ENCODE measurements at regions not wholly inside any gene's neighbourhood (a gene's known extent, or its start where the extent isn't known, plus 50 kb on each side); places are given as distances from the start of the nearest gene placed in this dataset.

DNA sequence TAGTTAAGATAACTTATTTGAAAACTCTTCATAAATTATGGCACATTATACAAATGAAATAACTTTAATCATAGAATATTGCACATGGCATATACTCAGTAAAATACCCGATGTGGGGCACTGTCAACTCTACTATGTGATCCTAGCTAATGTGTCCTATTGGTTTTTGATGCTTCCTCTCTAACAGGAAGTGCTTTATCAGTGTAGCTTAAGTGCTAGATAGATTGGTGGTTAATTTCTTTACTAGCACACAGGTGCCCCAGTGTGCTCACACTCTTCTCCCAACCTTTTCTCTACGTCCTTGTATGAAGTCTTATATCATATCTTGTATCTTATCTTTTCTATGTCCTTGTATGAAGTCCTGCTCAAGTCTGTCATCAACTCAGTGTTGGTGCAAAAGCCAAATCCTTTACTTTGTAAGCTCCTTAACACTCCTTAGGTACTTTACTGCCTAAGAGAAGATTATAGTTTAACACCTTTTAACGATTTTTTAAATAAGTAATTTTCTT lies 358.9 kb downstream of the CENPW start:
- WGBS, 5 donors, result 39 to 59% (median 49%) methylated on average over 3 of the region's 3 CpGs
- H3K36me3 ChIP-seq, result no peaks in the 10 kb centered on the region
- TF ChIP-seq POLR2A (IDR thresholded peaks at IDR 0.05) (no peak), POLR2AphosphoS5 (IDR thresholded peaks at IDR 0.05) (no peak)
- TF ChIP-seq, protein P1, sequence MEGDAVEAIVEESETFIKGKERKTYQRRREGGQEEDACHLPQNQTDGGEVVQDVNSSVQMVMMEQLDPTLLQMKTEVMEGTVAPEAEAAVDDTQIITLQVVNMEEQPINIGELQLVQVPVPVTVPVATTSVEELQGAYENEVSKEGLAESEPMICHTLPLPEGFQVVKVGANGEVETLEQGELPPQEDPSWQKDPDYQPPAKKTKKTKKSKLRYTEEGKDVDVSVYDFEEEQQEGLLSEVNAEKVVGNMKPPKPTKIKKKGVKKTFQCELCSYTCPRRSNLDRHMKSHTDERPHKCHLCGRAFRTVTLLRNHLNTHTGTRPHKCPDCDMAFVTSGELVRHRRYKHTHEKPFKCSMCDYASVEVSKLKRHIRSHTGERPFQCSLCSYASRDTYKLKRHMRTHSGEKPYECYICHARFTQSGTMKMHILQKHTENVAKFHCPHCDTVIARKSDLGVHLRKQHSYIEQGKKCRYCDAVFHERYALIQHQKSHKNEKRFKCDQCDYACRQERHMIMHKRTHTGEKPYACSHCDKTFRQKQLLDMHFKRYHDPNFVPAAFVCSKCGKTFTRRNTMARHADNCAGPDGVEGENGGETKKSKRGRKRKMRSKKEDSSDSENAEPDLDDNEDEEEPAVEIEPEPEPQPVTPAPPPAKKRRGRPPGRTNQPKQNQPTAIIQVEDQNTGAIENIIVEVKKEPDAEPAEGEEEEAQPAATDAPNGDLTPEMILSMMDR (IDR thresholded peaks at IDR 0.05 in 8 of 11, conservative IDR thresholded peaks at IDR 0.05 in 3 of 11), result no peak
- H3K27me3 ChIP-seq (replicated peaks in 1 of 7), result no peaks in the 10 kb centered on the region
- intact Hi-C loops (cut with DNase I; ENCODE audit: low total_unique reads), result no loop called here
- H3K4me1 ChIP-seq, result no peaks in the 10 kb centered on the region
- no peak for DNase-seq
- H3K27ac ChIP-seq, result no peak overlapping the region
- no peaks in the 10 kb centered on the region for H3K9me3 ChIP-seq
- no peak overlapping the region for H3K4me3 ChIP-seq

DNA sequence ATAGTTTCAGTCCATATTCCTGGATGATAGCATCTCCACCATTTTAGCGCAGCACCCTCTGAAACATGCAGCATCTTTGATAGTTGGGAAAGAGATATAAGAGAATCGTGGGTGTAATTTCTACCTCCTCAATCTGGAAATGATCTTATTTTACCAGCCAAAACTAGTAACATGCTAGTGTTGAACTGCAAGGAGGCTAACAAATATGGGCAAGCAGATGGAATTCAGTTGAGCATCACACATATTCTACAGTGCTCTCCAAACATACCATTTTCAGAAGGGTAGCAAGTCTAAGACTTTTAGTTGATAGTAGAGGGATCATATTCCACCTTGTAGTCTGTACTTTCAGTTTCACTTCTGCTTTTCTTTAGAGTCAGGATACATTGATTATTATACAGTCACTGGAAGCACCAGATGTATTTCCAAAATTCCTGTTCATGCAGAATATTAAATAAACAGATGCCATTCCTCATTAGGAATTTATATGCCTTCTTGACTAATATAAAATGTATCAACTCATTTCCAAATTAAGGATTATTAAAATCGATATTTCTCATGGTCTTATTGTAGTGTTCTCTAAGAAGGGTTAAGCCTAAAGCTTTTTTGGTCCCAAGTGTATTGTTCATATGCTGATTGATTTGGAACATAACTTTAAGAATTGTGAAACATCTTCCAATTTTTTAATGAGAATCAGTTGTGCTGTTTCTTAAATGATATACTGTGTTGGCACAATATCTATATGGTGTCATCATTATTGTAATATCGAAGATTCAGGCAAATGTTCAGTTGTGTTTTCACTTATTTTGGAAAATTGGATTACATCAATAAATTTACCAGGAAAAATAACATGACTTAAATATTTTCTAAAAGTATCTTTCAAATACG lies 362.0 kb downstream of the CENPW start:
- WGBS, 5 donors, result 75 to 90% (median 81%) methylated on average over 5 of the region's 5 CpGs
- no peak overlapping the region for H3K27ac ChIP-seq
- no peaks in the 10 kb centered on the region for H3K36me3 ChIP-seq
- H3K4me1 ChIP-seq, result no peaks in the 10 kb centered on the region
- H3K27me3 ChIP-seq (replicated peaks in 1 of 7), result no peaks in the 10 kb centered on the region
- intact Hi-C loops (cut with DNase I; ENCODE audit: low total_unique reads), result no loop called here
- no peaks in the 10 kb centered on the region for H3K9me3 ChIP-seq
- DNase-seq, result no peak
- TF ChIP-seq POLR2AphosphoS5 (IDR thresholded peaks at IDR 0.05) (no peak), POLR2A (IDR thresholded peaks at IDR 0.05) (no peak)
- TF ChIP-seq, protein P1 (IDR thresholded peaks at IDR 0.05 in 8 of 11, conservative IDR thresholded peaks at IDR 0.05 in 3 of 11), result no peak
- no peak overlapping the region for H3K4me3 ChIP-seq

DNA sequence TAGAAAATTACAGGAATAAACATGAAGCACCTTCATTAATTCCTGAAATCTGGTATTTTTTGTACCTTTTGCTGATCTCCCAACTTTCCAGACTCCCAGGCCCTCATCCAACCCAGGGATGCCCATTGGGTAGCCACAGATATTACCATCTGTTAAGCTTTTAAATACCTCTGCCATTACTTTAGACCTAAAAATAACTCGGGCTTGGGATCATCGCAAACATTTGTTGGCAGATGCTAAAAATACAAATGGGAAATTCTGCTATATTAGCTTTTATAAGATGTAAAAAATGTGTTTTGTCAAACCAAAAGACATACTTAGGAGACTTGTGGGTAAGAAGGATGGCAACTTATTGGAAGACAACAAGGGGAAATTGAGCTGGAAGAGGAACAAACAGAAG lies 376.1 kb downstream of the CENPW start:
- no peak overlapping the region for H3K4me3 ChIP-seq
- DNase-seq, result no peak
- no peak overlapping the region for H3K27ac ChIP-seq
- 74 to 85% (median 76%) methylated on average over 2 of the region's 2 CpGs for WGBS, 5 donors
- no peaks in the 10 kb centered on the region for H3K27me3 ChIP-seq (replicated peaks in 1 of 7)
- intact Hi-C loops (cut with DNase I; ENCODE audit: low total_unique reads), result no loop called here
- no peaks in the 10 kb centered on the region for H3K9me3 ChIP-seq
- no peak for TF ChIP-seq POLR2AphosphoS5 (IDR thresholded peaks at IDR 0.05)
- TF ChIP-seq POLR2A (IDR thresholded peaks at IDR 0.05), result no peak
- TF ChIP-seq, protein P1 (IDR thresholded peaks at IDR 0.05 in 8 of 11, conservative IDR thresholded peaks at IDR 0.05 in 3 of 11), result no peak
- H3K36me3 ChIP-seq, result no peaks in the 10 kb centered on the region
- no peaks in the 10 kb centered on the region for H3K4me1 ChIP-seq

DNA sequence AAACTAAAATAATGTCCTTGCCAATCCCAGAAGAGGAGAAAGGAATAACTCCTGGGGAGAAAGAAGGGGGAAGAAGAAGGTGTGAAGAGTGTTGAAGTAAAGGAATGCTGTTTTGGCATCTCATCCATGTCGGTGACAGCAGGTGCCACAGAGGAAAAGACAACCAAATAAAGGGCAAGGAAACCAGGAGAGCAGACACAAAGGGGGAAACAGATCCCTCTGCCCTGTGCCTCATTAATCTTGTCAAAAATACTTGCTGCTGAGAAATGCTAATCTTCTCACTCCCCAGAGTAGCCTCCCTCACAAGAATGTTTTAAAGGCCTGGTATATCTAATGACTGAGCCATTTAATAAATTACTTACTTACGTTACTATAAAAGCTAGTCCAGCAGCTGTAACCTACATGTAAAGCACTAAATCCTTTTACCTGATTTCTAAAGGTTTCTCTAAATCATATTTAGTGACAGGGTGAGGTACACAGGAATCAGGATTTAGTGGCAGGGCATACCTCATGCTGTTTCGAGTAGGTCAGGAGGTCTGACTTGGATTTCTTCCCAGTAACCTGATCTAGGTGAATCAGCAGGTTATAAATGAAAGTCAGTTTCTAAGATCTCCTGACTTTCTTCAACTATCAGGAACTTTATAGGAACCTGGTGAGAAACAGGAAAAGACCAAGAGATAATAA lies 377.1 kb downstream of the CENPW start:
- whole genome bisulfite sequencing, 5 donors, result 50 to 62% (median 53%) methylated on average over 3 of the region's 3 CpGs

More for the DNA sequence above, 377.1 kb downstream of the CENPW start:
- Histone ChIP-seq H3K36me3 (no peaks in the 10 kb centered on the region), H3K27me3 (replicated peaks in 1 of 7) (no peaks in the 10 kb centered on the region), H3K4me1 (no peaks in the 10 kb centered on the region), H3K27ac (no peak overlapping the region), H3K9me3 (no peaks in the 10 kb centered on the region), H3K4me3 (no peak overlapping the region)
- TF ChIP-seq, protein P1 (IDR thresholded peaks at IDR 0.05 in 8 of 11, conservative IDR thresholded peaks at IDR 0.05 in 3 of 11), result no peak
- TF ChIP-seq POLR2A (IDR thresholded peaks at IDR 0.05), result no peak
- no peak for TF ChIP-seq POLR2AphosphoS5 (IDR thresholded peaks at IDR 0.05)
- intact Hi-C loops (cut with DNase I; ENCODE audit: low total_unique reads), result no loop called here
- DNase-seq, result no peak

Measured in spleen (tissue), 11 donors.